Ishikawa (cell line): ENCODE measurements at regions not wholly inside any gene's neighbourhood (a gene's known extent, or its start where the extent isn't known, plus 50 kb on each side); places are given as distances from the start of the nearest gene placed in this dataset.

Experiments
- CEBPB ChIP-seq: IDR thresholded peaks from 2 replicates; pipeline ENCODE4 v1.6.1; 2012
- CREB1 ChIP-seq: IDR thresholded peaks from 2 replicates; pipeline ENCODE4 v1.6.1; 2012; ENCODE audit warnings: low read depth
- EGR1 ChIP-seq: IDR thresholded peaks from 2 replicates; pipeline ENCODE4 v1.6.1; 2012
- EP300 ChIP-seq: IDR thresholded peaks from 2 replicates; pipeline ENCODE4 v1.6.1; 2012; ENCODE audit warnings: borderline replicate concordance
- FOXM1 ChIP-seq: IDR thresholded peaks from 2 replicates; pipeline ENCODE4 v1.6.1; 2012; ENCODE audit warnings: low read depth, borderline replicate concordance
- NFIC ChIP-seq: IDR thresholded peaks from 2 replicates; pipeline ENCODE4 v1.6.1; 2012
- RAD21 ChIP-seq: IDR thresholded peaks from 2 replicates; pipeline ENCODE4 v1.6.1; 2012; ENCODE audit warnings: low read depth
- TAF1 ChIP-seq: IDR thresholded peaks from 2 replicates; pipeline ENCODE4 v1.6.1; 2012; ENCODE audit warnings: low read depth, mild to moderate bottlenecking
- TCF12 ChIP-seq: IDR thresholded peaks from 2 replicates; pipeline ENCODE4 v1.6.1; 2012; ENCODE audit warnings: low read depth
- TEAD4 ChIP-seq: IDR thresholded peaks from 2 replicates; pipeline ENCODE4 v1.6.1; 2012
- YY1 ChIP-seq: IDR thresholded peaks from 2 replicates; pipeline ENCODE4 v1.6.1; 2012; ENCODE audit warnings: low read depth
- ZBTB7A ChIP-seq: IDR thresholded peaks from 2 replicates; pipeline ENCODE4 v1.6.1; 2012; ENCODE audit warnings: low read depth
- TF ChIP-seq, protein P1 (sequence below): IDR thresholded peaks from 2 replicates; pipeline ENCODE4 v1.6.1; 2012; ENCODE audit warnings: low read depth, mild to moderate bottlenecking
- TF ChIP-seq, protein P2 (sequence below): IDR thresholded peaks from 2 replicates; pipeline ENCODE4 v1.6.1; 2012
- TF ChIP-seq, protein P3 (sequence below): IDR thresholded peaks from 2 replicates; pipeline ENCODE4 v1.6.1; 2012

DNA sequence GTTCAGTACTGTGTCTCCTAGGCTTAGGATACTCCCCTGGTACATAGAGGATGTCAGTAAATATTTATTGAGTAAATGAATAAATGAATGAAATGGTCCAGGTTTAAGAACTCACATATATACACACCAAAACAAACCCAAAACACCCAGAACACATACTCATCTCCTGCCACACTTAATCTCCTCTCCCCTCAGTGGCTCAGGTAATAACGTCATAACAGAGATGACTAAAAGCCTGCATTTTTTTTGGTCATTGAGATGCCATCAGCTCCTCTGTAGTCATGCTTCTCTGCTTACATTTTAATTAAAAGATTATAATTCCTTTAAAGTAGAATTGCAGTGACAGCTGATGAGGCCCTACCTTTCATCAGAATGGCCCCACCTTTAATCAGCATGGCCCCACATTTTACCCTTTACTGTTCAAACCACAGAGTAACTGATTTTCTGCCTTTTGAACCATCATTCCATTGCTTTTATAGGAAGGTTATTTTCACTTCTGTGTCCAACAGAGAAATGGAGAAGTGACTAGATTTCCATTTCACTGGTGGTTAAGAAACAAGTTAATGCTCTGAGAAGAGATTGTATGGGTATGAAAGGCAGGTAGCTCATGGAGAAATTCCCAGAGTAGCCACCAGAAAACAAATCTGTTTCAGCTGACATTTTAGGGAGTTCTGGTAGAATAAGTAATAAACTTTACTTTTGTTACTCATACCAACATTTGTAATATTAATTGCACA, 193.4 kb upstream of the ATP2B1 start:
- TF ChIP-seq, protein P1, sequence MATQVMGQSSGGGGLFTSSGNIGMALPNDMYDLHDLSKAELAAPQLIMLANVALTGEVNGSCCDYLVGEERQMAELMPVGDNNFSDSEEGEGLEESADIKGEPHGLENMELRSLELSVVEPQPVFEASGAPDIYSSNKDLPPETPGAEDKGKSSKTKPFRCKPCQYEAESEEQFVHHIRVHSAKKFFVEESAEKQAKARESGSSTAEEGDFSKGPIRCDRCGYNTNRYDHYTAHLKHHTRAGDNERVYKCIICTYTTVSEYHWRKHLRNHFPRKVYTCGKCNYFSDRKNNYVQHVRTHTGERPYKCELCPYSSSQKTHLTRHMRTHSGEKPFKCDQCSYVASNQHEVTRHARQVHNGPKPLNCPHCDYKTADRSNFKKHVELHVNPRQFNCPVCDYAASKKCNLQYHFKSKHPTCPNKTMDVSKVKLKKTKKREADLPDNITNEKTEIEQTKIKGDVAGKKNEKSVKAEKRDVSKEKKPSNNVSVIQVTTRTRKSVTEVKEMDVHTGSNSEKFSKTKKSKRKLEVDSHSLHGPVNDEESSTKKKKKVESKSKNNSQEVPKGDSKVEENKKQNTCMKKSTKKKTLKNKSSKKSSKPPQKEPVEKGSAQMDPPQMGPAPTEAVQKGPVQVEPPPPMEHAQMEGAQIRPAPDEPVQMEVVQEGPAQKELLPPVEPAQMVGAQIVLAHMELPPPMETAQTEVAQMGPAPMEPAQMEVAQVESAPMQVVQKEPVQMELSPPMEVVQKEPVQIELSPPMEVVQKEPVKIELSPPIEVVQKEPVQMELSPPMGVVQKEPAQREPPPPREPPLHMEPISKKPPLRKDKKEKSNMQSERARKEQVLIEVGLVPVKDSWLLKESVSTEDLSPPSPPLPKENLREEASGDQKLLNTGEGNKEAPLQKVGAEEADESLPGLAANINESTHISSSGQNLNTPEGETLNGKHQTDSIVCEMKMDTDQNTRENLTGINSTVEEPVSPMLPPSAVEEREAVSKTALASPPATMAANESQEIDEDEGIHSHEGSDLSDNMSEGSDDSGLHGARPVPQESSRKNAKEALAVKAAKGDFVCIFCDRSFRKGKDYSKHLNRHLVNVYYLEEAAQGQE = no peak
- no peak for TF ChIP-seq FOXM1
- TF ChIP-seq TCF12 = no peak
- no peak for TF ChIP-seq EP300
- no peak for TF ChIP-seq RAD21
- TF ChIP-seq, protein P2, sequence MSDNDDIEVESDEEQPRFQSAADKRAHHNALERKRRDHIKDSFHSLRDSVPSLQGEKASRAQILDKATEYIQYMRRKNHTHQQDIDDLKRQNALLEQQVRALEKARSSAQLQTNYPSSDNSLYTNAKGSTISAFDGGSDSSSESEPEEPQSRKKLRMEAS = no peak
- no peak for TF ChIP-seq CEBPB

DNA sequence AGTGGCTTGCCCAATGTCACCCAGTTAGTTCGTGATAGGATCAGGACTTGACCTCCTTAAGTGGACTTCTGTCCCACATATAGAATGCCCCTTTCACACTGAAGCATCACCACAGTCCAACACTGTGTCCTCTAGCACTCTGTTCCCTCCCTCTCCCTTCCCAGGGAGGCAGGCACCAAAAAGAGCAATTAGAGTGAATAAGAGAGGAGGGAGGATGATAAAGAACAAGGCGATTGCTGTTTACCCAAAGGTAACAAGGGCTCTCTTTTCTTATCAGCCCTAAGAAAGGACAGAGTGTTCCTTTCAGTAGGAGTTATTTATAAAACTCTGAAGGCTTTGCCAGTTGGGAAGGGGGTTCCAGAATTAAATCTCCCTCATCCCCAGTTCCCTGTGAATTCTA, 192.7 kb upstream of the ATP2B1 start:
- TF ChIP-seq, protein P2 = no peak
- TF ChIP-seq, protein P1 = no peak
- no peak for TF ChIP-seq CREB1
- TF ChIP-seq YY1 = no peak
- TF ChIP-seq CEBPB = no peak
- TF ChIP-seq TAF1 = no peak
- TF ChIP-seq NFIC = no peak
- no peak for TF ChIP-seq EP300
- no peak for TF ChIP-seq TCF12
- no peak for TF ChIP-seq FOXM1
- TF ChIP-seq EGR1 = no peak
- TF ChIP-seq ZBTB7A = no peak
- TF ChIP-seq, protein P3, sequence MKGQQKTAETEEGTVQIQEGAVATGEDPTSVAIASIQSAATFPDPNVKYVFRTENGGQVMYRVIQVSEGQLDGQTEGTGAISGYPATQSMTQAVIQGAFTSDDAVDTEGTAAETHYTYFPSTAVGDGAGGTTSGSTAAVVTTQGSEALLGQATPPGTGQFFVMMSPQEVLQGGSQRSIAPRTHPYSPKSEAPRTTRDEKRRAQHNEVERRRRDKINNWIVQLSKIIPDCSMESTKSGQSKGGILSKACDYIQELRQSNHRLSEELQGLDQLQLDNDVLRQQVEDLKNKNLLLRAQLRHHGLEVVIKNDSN = no peak
- TF ChIP-seq RAD21 = no peak
- TF ChIP-seq TEAD4 = no peak

DNA sequence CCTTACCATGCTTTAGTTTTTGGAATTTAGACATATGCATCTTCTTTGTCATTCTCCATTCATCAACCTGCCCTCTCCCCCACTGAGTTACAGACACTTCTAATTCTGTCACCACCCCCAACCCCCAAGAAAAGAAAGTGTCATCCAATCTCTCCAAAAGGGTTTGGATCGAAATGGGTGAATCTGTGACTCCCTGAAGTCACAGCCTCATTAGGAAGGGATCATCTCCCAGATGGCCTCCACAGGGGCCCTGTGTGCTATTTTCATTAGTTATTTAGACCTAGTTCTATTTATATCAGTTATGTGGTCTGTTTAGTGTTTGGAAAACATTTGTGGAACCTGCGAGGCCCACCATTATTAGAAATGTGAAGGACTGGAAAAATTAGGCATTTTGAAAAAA, 191.0 kb upstream of the ATP2B1 start:
- no peak for TF ChIP-seq FOXM1
- TF ChIP-seq CREB1 = no peak
- TF ChIP-seq TAF1 = no peak
- TF ChIP-seq NFIC = no peak
- TF ChIP-seq ZBTB7A = no peak
- no peak for TF ChIP-seq EGR1
- TF ChIP-seq YY1 = no peak
- TF ChIP-seq, protein P3 = no peak
- no peak for TF ChIP-seq TEAD4

DNA sequence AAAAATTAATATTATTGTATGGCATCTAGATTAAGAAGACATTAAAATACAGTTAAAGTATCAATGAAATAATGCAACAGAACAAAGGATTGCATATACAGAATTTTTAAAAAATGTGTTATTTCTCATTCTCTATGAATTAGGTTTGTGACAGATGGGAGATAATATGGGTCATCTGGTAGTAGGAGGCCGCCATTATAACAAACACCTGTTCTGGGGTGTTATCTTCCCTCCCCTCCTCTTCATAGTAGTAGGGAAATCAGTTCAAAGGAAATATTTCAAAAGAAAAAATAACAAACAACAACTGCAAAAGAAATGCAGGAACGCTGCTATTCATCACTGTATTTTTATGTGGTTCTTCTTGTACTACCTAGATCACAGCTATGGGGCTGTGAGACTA, 187.0 kb upstream of the ATP2B1 start:
- no peak for TF ChIP-seq TCF12
- TF ChIP-seq EP300 = no peak
- TF ChIP-seq, protein P3 = no peak
- TF ChIP-seq, protein P2 = no peak
- TF ChIP-seq CEBPB = no peak
- no peak for TF ChIP-seq EGR1
- no peak for TF ChIP-seq YY1
- TF ChIP-seq TEAD4 = no peak
- TF ChIP-seq, protein P1 = no peak
- TF ChIP-seq RAD21 = no peak
- TF ChIP-seq ZBTB7A = no peak
- TF ChIP-seq TAF1 = no peak
- no peak for TF ChIP-seq FOXM1
- no peak for TF ChIP-seq CREB1
- no peak for TF ChIP-seq NFIC
